Spleen (tissue), 7 donors: ENCODE measurements at regions not wholly inside any gene's neighbourhood (a gene's known extent, or its start where the extent isn't known, plus 50 kb on each side); places are given as distances from the start of the nearest gene placed in this dataset.

Source experiments
- CTCF ChIP-seq, 11 experiments: fragments of 200-600 bp in 7 of 11; fragments of 450-650 bp in 4 of 11; sonication (generic) in 4 of 11; IDR thresholded peaks in 8 of 11; conservative IDR thresholded peaks in 3 of 11; 1 replicate in 7 of 11; 2 replicates in 4 of 11; pipeline versions ENCODE4 v1.4.0 to v1.8.0; 2016 to 2021; ENCODE audit warnings: antibody characterized with exemption in 11 of 11, inconsistent platforms in 4 of 11, mild to moderate bottlenecking in 1 of 11
- POLR2AphosphoS5 ChIP-seq, 3 donors: sonication (generic); formaldehyde crosslinking; IDR thresholded peaks; one replicate each; pipeline ENCODE4 v1.5.1; 2017; ENCODE audit warnings: antibody characterized with exemption in 3 of 3
- donor health status: DM: no; HTN: no; CAD: no; lungs with moderate emphysema.
- donor health status: DM: no; HTN: no; CAD: no.
- donor health status: DM: no; HTN: no; CAD: no.

- no peak for TF ChIP-seq CTCF (IDR thresholded peaks at IDR 0.05 in 8 of 11, conservative IDR thresholded peaks at IDR 0.05 in 3 of 11)
- TF ChIP-seq POLR2AphosphoS5 (IDR thresholded peaks at IDR 0.05), result no peak
These were observed 181.1 kb downstream of the SPCS3 start for GRCh38 chr4:176500894-176501293.
